ENCODE measurements at regions not wholly inside any gene's neighbourhood (a gene's known extent, or its start where the extent isn't known, plus 50 kb on each side); places are given as distances from the start of the nearest gene placed in this dataset.
A peak's percentile ranks its signal among the peaks of the same experiment; 100 is the strongest.
"Not testable (repeated sequence)": the region's sequence is repeated elsewhere in the genome, so short reads cannot be mapped to it uniquely, and the experiment has no call there.

DNA sequence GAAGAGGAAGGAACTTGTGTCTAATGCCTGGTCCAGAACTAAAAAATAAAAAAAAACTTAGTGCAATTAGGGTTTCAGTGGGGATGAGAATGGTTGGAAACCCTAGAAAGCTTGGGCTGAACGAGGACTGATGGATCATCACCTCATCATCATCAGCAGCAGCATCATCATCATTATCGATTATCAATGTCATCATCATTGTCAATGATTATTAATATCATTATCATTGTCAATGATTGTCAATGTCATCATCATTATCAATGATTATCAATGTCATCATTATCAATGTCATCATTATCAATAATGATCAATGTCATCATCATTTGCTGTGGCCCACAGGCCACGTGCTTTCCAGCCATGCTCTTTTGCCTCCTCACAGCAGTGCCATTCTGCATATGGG, 952.0 kb upstream of the ZNF722 start:
- DNase-seq: no peak

DNA sequence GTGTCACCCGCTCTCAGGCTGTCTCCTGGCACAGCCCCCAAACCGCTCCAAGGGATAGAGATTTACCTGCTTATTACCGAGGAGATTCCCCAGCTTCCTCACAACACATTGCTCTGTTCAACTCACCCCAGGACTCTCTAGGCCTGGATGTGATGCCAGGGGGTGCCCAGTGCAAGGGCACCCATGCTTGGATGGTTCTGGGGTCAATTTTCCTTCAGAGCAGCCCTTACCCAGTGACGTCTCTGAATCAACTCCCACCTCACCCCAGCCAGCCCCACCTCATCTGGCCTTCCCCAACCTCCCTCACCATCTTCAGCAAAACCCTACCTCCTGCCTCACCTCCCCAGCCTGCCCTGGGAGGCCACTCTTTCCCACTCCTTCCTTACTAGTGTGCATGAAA, 951.6 kb upstream of the ZNF722 start:
- no peak for DNase-seq

DNA sequence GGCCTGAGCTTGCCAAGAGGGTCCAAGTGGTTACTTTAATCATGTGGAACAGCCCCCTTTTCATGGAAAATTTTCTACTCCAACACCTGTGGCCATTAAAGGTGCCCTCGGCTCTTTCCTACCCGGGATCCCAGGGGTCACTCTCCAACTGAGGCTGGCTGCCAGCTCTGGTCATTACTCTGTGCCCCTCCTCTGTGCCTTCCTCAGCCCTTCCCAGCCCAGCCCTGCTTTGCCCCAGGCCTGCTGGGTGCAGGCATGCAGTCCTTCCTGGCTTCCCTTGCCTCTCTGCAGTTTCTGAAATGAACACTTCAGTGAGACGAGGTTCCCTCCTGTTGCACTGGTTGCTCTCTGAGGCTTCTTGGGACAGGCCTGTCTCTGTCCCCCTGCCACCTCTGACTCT, 951.1 kb upstream of the ZNF722 start:
- DNase-seq: no peak

DNA sequence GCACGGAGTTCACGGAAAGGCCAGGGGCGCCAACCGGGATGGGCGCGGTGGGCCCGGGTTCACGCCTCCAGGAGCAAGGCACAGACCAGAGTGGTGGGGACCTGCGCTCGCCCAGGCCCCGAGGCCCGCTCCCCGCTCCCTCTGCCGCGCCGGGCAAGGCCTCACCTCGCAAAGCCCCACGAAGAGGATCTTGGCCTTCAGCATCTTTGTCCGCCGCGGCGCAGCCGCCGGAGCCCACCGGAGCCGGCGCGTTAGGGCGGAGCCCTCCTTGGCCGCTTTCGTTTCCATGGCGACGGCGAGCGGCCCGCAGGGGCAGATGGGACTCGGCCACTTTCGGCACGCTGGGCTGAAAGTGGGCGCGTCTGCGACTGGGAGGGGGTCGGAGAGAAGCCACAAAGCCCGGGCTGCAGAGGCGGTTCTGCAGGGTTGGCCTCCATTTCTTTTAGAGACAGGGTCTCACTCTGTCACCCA, 944.4 kb upstream of the ZNF722 start:
- no peak for DNase-seq

DNA sequence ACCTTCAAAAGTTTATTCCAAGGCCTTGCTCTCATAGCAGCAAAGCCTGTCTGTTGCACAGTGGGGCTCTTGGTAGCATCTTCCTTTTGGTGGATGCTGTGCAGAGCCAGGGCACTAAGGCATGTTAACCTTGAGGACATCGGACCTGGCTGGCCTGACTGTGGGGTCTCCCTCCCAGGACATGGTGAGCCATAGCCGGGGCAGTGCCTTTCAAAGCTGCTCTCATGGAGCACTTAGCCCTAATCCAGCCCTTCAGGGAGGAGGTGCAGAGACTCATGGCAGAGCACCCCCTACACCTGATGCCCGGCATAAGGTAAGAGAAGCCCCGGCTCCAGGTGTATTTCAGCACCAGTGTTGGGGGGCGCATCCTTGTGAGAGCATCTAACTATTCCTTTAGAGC, 941.4 kb upstream of the ZNF722 start:
- no peak for DNase-seq

DNA sequence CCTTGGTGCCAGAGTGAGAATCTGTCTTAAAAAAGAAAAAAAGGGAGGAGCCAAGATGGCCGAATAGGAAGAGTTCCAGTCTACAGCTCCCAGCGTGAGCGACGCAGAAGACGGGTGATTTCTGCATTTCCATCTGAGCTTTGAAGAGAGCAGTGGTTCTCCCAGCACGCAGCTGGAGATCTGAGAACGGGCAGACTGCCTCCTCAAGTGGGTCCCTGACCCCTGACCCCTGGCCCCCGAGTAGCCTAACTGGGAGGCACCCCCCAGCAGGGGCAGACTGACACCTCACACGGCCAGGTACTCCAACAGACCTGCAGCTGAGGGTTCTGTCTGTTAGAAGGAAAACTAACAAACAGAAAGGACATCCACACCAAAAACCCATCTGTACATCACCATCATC, 937.9 kb upstream of the ZNF722 start:
- not testable (repeated sequence) for DNase-seq

DNA sequence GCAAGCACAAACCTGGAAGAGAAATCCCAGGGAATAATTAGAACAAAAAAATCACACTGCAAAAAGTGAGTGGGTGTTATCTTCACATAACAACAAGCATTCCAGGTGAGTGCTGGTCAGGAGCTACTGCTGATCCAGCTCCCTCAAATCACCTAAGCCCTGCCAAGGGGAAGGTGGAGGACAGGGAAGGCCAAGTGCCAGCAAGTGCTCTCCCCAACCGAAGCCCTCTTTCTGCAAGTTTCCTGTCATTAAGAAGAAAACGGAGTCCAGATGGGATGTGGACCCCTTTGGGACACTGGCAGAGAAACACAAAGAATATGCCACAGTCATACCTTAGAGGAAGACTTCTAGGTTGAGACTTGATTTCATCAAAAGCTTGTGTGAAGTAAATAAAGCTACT, 933.0 kb upstream of the ZNF722 start:
- DNase-seq: no peak

DNA sequence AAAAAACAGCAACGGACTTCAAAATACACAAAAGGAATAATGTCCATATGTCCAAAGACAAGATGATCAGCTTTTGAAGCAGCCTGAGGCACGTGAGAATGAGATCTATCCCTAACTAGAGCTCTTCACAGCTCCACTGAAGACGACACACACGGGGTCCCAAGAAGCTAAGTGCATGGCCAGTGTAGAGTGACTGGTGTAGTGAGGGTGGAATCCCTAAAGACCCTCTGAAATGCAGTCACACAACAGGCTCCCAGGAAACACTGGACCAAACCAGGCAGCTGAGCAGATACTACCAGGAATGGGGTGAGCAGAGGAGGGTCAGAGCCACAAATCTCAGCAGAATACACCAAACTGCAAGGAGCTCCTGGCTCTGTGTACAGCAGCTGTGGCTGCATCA, 932.4 kb upstream of the ZNF722 start:
- DNase-seq: not testable (repeated sequence)

DNA sequence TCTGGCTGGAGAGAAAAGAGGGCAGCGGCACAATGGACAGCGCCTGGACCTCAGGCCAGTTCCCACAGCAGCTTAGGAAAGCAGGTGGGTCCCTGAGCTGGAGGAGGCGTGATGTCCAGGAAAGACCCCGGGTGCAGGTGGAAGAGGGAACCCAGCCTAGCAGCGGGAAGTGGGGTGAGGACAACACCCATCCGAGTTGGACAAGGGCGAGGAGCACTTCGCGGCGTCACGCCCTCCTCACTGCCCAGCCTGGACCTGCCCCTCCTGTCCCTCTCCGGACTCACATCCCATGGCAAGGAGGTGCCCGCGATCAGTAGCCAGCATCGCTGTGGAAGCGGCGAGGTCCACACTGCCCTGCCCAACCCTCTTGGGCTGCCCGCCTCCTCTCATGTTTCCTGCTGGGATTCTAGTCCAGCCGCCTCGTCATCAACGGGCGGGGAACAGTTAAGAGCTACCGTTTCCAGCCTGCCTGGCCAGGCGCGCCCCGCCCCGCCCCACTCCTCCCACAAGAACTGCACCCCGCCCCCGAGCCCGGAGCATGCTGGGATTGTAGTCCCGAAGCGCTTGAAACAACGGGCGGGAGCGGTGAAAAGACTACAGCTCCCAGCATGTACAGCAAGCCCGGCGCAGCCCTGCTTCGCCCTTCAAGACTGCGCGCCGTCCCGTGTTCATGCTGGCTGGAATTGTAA, 930.6 kb upstream of the ZNF722 start:
- DNase-seq: peak; percentile 72

DNA sequence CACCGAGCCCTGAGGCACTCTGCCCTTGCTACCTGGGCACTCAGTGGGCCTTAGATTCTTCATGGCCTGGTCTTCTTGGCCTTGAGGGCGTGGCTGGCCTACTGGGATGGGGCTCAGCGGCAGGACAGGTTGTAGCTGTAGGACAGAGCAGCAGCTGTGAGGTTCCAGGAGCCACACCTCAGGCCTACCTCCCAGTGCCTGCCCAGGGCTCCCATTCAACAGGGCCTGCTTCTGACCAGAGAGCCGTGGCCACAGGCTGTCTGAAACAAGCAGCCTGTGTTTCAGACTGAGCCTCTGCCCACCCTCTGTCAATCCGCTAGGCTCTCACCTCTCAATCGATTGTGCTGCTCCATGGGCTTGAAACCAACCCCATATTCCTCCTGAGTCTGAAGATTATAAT, 928.0 kb upstream of the ZNF722 start:
- DNase-seq: no peak

DNA sequence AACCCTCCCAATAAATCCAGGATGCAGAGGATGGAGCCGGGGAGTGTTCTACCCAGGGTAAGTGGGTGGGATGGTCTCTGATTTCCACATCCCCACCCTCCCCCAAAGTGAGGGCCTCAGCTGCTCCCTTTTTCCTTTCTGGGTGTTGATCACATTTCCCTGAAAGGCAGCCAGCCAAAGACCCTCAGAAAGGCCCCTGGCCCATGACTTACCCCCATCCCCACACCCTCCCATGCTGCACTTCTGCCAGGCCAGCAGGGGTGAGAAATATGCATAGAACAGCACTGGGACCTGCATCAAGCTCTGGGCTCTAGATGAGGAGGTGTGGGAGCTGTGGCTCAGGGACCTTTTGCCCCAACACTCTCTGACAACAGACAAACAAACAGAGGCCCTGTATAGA, 927.3 kb upstream of the ZNF722 start:
- DNase-seq: no peak

DNA sequence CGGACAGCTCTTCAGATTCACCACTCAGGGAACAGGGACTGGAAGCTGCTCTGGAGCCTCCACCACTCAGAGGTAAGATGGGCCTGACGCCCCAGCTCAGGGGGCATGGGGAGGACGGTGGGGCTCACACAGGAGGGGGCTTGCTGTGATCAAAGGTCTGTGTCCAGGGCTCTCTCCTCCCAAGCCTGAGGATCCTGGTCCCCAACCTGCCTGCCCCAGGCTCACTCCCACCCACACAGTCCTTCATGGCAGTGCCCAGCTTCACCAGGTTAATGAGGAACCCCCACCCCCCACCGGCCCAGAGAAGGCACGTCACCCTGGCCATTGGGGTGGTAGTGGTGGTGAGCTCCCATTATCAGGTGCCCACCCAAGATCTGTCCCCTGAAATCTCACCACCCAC, 926.7 kb upstream of the ZNF722 start:
- DNase-seq: no peak

DNA sequence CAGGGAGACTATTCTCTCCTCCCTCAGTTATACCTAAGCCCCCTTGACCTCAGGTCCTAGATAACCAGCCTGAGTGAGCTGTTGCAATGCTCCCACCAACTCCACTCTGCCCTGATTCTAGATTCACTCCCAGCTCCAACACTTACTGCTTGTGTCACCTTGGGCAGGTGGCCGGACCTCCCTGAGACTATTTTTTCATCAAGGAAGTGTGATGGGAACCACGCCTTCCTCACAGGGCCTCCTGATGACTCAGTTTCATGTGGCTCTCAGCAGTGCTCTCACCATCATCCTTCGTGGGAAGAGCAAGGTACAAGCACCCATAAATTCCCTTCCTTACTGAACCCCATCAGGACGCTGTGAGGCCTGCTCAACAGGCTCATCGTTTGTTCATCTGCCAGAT, 925.8 kb upstream of the ZNF722 start:
- no peak for DNase-seq

DNA sequence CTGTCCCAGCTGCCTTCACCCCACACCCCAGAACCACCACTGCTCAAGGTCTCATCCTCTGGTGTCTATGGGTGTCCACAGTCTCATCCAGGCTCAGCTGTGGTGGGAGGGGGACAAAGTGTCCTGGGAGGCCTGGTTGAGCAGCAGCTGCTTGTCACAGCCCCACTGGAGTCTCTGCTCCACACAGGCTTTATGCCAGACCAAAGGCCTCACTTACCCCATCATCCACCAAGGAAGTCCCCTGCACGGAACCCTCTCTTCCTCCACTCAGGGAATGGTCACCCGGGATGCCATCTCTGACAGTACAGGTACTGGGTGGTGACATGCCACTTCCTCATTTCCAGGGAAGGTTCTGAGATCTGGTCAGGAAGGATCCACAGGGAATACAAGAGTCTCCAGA, 925.4 kb upstream of the ZNF722 start:
- no peak for DNase-seq

DNA sequence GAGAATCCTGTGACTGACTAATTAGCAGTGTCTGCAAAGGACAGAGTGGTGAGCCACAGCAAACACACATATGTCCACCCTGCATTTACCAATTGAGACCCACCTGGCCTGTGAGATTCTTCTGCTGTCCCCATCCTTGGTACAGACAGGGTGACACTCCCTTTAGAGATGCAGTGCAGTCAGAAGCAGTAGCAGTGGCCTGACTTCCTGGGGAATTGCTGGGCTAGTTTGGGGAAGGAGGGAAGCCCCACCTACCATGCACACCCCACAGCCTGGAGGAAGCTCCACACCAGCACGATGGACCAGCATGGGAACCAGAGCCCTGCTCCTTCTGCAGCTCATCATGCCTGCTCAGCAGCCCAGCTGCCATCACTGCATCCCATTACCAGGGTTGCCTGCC, 924.9 kb upstream of the ZNF722 start:
- no peak for DNase-seq

DNA sequence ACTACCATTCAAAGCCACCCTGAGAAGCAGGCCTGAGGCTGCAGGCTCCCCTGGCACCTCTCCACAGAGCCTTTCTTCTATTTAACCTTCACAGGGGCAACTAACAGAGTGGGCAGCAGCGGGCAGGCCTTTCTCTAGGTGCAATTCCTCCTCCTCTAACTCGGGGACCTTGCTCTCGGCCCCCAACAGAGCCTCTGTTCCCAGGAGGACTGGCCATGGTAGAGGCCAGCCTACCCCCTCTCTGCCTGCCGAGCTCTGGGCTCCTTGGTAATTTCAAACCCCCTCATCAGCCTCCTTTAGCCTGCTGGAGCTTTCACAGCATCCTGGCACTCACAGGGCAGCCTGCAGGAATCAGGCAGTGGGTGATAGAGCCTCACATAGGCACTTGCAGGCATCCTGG, 920.8 kb upstream of the ZNF722 start:
- no peak for DNase-seq

DNA sequence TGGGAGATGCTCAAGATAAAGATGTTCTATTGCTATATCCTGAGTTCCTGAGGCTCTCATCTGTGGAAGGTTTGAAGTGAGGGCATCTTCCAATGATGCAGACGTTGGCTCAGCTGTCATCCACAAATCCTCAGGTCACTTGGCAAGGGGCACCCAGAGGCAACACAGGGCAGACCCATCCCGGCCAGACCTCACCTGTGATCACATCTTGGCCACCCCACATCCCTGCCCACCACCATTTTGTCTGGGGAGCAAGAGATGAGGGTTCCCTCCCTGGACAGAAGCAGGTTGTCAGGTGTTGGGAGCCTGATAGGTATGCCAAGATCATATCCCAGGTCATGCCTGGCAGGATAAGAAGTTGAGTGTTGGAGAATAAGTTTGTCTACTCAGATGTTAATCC, 918.2 kb upstream of the ZNF722 start:
- DNase-seq: no peak

DNA sequence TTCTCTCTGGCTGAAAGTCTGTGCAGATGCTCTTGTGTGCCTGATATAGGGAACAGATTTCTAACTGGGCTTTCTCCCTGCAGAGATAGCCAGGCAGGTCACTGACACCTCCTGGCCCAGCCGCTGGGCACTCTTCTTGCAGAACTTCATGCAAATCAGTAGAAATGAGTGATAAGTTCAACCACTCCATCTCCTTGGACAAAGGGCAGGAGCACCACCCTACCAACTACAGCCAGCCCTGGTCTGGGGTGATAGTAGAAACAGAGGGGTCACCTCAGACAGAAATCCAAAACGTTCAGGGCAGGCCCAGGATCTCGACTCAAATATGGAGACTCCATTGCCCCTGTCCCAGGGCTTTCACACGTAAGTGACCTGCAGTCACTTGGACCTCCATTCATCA, 917.8 kb upstream of the ZNF722 start:
- DNase-seq: no peak

DNA sequence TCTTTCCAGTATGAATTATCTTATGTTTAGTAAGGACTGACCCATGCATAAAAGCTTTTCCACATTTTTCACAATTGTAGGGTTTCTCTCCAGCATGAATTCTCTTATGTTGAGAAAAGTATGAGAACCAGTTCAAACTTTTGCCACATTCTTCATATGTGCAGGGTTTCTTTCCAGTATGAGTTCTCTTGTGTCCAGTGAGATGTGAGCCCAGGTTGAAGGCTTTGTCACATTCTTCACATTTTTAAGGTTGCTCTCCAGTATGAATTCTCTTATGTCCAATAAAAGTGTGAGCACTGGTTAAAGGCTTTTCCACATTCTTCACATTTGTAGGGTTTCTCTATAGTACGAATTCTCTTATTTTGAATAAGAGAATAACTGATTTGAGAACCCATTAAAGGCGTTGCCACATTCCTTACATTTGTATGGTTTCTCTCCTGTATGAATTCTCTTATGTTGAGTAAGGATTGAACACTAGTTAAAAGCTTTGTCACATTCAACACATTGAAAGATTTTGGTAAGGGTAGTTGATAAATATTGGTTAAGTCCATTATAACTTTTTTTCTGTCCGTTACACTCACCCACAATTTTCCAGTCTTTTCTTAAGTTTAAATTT, 911.0 kb upstream of the ZNF722 start:
- no peak for DNase-seq

DNA sequence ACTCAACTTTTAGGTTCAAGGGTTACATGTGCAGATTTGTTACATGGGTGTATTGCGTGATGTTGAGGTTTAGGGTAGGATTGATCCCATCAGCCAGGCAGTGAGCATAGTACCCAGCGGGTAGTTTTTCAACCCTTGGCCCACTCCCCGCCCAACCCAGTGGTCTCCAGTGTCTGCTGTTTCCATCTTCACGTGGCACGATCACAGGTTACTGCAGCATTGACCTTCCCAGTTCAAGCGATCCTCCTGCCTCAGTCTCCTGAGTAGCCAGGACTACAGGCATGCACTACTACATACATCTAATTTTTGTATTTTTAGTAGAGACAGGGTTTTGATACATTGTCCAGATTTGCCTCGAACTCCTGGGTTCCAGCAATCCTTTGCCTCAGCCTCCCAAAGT, 905.7 kb upstream of the ZNF722 start:
- DNase-seq: no peak

DNA sequence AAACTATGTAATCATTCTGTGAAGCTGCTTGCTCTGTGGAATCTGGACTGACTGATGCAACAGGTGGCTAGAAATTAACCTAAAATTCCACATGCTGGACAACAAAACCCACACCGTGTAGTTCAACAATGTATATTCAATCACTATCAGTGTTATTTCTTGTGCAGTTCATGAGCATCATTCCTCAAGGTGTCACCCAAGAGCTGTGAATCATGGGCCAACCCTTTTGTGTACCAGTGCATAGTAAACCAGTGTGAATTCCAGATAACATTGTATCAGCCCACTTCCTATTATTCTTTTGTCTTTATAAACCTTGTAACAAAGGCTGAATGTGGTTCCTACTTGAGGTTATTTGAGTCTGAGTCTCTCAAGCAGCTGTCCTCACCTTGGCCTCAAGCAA, 905.2 kb upstream of the ZNF722 start:
- DNase-seq: no peak

DNA sequence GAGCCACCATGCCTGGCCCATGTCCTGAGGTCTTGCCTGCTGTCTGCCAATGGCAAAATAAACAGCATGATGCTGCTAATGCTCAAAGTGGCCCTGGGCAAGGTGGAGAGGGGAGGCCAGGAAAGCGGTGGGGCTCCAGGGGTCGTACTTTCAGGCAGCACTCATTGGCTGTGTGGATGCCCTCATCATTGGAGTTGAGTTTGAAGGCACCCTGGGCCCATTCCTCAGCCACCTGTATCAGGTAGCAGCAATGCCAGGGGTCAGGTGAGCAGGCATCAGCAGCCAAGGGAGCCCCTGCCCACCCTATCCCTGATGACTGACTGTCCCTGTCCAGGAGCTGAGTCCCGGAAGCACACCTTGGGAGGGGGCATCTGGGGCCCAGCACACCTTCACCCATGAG, 902.5 kb upstream of the ZNF722 start:
- DNase-seq: no peak

DNA sequence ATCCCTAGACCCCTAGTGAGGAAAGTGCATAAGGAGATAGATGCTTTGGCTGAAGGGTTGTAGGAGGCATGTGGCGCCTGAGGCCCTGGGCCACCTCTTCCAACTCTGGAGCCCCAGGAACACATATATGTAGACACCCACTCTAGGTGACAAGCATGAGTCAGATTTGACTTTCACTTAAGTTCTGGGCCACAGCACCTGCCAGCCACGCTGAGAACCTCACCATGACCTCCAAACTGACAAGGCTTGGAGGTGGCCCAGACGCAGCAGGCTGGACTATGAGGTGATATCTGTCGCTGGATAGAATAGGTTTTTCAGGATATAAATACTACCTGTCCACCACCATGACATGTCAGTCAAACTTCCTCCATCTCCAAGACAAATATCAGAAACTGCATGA, 894.0 kb upstream of the ZNF722 start:
- DNase-seq: no peak

DNA sequence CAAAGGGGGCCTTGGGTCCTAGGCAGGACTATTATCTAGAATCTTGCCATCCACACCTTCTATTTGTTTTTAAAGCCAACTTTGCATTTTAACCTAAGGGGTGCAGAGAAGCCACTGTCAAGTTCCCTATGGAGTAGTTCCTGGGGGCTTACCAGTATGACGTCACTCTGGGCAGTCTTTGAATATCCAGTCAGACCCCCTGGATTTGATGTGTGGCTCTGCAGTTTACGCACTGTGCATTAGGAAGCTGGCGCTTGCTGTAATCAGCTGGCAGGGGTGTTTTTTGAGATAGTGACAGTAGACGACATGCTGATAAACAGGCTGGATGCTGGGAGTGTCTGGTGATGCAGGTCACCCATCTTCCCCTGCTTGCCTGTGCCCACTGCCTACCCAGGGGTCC, 892.7 kb upstream of the ZNF722 start:
- DNase-seq: no peak

Measured in DMS153 (cell line).